ENCODE measurements at regions not wholly inside any gene's neighbourhood (a gene's known extent, or its start where the extent isn't known, plus 50 kb on each side); places are given as distances from the start of the nearest gene placed in this dataset.

DNA sequence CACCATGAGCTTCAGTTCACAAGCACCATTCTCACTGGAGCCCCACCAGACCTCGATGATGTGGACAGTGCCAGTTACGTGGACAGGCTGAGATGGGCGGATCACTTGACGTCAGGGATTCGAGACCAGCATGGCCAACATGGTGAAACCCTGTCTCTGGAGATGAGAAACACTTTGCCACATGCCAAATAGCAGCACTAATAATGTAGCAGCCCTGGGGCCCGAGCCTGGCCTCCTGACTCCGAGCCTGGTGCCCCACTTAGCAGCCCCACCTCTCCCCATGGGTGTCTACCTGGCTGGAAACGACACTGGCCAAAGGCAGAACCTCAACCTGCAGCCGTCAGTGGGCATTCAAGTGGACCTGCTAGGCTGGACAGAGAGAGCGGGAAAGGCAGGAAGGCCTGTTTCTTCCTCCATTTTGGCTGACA lies 129.1 kb downstream of the TOMM20 start:
- no peak for TF ChIP-seq POLR2AphosphoS5 (IDR thresholded peaks at IDR 0.05)
- no peak for TF ChIP-seq EP300 (IDR thresholded peaks at IDR 0.05)
- TF ChIP-seq, protein P1, sequence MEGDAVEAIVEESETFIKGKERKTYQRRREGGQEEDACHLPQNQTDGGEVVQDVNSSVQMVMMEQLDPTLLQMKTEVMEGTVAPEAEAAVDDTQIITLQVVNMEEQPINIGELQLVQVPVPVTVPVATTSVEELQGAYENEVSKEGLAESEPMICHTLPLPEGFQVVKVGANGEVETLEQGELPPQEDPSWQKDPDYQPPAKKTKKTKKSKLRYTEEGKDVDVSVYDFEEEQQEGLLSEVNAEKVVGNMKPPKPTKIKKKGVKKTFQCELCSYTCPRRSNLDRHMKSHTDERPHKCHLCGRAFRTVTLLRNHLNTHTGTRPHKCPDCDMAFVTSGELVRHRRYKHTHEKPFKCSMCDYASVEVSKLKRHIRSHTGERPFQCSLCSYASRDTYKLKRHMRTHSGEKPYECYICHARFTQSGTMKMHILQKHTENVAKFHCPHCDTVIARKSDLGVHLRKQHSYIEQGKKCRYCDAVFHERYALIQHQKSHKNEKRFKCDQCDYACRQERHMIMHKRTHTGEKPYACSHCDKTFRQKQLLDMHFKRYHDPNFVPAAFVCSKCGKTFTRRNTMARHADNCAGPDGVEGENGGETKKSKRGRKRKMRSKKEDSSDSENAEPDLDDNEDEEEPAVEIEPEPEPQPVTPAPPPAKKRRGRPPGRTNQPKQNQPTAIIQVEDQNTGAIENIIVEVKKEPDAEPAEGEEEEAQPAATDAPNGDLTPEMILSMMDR (IDR thresholded peaks at IDR 0.05): no peak
- TF ChIP-seq POLR2A (IDR thresholded peaks at IDR 0.05): no peak
- Histone ChIP-seq H3K4me1 (peaks cover 13 to 43% (median 20%) of the 10 kb centered on the region in 3 donors), H3K4me3 (no peak overlapping the region), H3K27ac (peak overlapping the region; percentile 95 to 100 (median 98)), H3K9me3 (no peaks in the 10 kb centered on the region), H3K27me3 (no peaks in the 10 kb centered on the region), H3K36me3 (no peaks in the 10 kb centered on the region)
- WGBS, 2 donors (ENCODE audit: low coverage in 1 of 2): 86 to 92% methylated on average over 4 to 6 of the region's 10 CpGs
- no peak for ATAC-seq

DNA sequence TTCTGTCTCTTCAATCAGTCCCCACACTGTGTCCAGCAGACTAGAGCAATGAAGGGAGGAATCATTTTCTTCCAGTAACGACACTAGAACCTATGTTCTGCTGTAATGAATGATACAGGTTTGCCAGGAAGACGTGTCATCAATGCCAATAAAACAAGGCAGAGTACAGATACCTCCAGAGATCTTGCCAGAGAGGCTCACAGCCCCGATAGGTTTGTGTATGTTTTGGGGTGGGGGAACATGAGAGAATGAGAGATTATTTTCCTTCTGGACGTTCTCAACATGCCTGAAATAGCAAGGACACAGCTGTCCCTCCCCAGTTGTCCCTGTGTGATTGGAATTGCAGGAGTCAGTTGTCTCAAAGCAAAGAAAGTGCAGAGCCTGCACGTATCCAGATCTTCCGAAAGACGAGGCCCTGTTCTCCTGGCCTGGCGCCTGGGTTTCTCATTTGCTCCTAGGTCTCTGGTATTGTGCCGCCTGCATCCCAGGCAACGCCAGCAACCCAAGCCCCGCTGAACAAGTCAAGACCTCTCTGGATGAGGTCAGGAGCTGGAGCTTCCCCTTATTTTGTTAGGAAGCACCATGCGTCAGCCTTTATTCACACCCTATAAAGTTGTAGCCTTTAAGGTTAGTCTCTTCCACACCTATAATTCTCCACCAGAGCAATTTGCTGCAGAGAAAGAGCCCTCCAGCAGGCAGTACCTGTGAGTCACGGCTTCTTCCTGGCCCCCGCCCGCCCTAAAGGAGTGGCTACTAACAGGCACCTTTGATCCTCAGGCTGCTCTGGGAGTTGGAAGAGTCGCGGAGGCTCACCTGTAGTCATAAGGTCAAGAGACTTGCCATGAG lies 130.5 kb downstream of the TOMM20 start:
- peaks cover 13 to 43% (median 20%) of the 10 kb centered on the region in 3 donors for H3K4me1 ChIP-seq
- H3K9me3 ChIP-seq: no peaks in the 10 kb centered on the region
- peak; percentile 34 for ATAC-seq
- H3K36me3 ChIP-seq: no peaks in the 10 kb centered on the region
- H3K27me3 ChIP-seq: no peaks in the 10 kb centered on the region
- peak overlapping the region in 1 of 2 donors; percentile 15 for H3K4me3 ChIP-seq
- peak; percentile 39 for TF ChIP-seq POLR2AphosphoS5 (IDR thresholded peaks at IDR 0.05)
- no peak for TF ChIP-seq POLR2A (IDR thresholded peaks at IDR 0.05)
- WGBS, 2 donors (ENCODE audit: low coverage in 1 of 2): 33 to 41% methylated on average over 8 to 17 of the region's 17 CpGs
- peak overlapping the region; percentile 95 to 100 (median 98) for H3K27ac ChIP-seq

- peaks cover 13 to 43% (median 20%) of the 10 kb centered on the region in 3 donors for H3K4me1 ChIP-seq
- H3K4me3 ChIP-seq: peak overlapping the region in 1 of 2 donors; percentile 15
- peak; percentile 39 to 48 for TF ChIP-seq POLR2A (IDR thresholded peaks at IDR 0.05)
- TF ChIP-seq, protein P1 (IDR thresholded peaks at IDR 0.05): peak in 2 of 4 experiments; percentile 15 to 23
- peak; percentile 99 for TF ChIP-seq EP300 (IDR thresholded peaks at IDR 0.05)
- TF ChIP-seq POLR2AphosphoS5 (IDR thresholded peaks at IDR 0.05): peak; percentile 100
- H3K27ac ChIP-seq: peak overlapping the region; percentile 95 to 100 (median 98)
- WGBS, 2 donors (ENCODE audit: low coverage in 1 of 2): 6% methylated on average over 11 of the region's 16 CpGs; no CpG with 5 or more reads in 1 of the 2 donors
- ATAC-seq: peak; percentile 95
- H3K27me3 ChIP-seq: no peaks in the 10 kb centered on the region
- no peaks in the 10 kb centered on the region for H3K36me3 ChIP-seq
- H3K9me3 ChIP-seq: no peaks in the 10 kb centered on the region
Observed at GRCh38 chr1:234997201-234997895, 131.3 kb downstream of the TOMM20 start.

GRCh38 chr1:234996245-234996757 lies 132.3 kb downstream of the TOMM20 start:
- Histone ChIP-seq H3K36me3 (no peaks in the 10 kb centered on the region), H3K27ac (peak overlapping the region; percentile 95 to 100 (median 98)), H3K4me1 (peaks cover 13 to 41% (median 20%) of the 10 kb centered on the region in 3 donors), H3K27me3 (no peaks in the 10 kb centered on the region), H3K9me3 (no peaks in the 10 kb centered on the region), H3K4me3 (no peak overlapping the region)
- WGBS, 2 donors (ENCODE audit: low coverage in 1 of 2): 77 to 82% methylated on average over 9 of the region's 9 CpGs
- TF ChIP-seq, protein P1 (IDR thresholded peaks at IDR 0.05): no peak
- TF ChIP-seq EP300 (IDR thresholded peaks at IDR 0.05) (no peak), POLR2AphosphoS5 (IDR thresholded peaks at IDR 0.05) (no peak), POLR2A (IDR thresholded peaks at IDR 0.05) (no peak)
- no peak for ATAC-seq
